Left renal pelvis (tissue), 4 donors: ENCODE measurements at regions not wholly inside any gene's neighbourhood (a gene's known extent, or its start where the extent isn't known, plus 50 kb on each side); places are given as distances from the start of the nearest gene placed in this dataset.
"Not testable (repeated sequence)": the region's sequence is repeated elsewhere in the genome, so short reads cannot be mapped to it uniquely, and the experiment has no call there.

Experiments
- DNase-seq, 4 donors: peaks; one replicate each; pipeline ENCODE4 v3.0.0-alpha.2; 2013; ENCODE audit warnings: low read depth in 4 of 4, low spot score in 3 of 4

DNA sequence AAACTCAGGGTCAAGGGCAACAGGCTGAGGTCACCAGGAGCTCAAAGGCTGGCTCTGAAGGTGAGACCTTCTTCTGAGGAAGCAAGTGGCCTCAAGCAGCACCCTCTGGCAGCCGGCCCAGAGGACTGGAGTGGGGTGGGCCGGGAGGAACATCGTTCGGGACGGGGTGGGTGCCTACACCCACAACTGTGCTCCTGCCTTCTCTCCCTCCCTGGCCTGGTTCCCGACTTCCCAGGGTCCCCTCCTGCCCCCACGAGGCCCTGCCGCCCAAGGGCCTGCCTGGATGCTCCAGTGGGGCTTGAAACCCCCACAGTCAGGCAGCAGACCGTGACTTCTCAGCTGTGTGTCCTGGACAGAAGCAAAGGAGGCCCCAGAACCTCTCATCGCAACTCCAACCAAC lies 195.7 kb downstream of the IGLL1 start:
- no peak for DNase-seq

DNA sequence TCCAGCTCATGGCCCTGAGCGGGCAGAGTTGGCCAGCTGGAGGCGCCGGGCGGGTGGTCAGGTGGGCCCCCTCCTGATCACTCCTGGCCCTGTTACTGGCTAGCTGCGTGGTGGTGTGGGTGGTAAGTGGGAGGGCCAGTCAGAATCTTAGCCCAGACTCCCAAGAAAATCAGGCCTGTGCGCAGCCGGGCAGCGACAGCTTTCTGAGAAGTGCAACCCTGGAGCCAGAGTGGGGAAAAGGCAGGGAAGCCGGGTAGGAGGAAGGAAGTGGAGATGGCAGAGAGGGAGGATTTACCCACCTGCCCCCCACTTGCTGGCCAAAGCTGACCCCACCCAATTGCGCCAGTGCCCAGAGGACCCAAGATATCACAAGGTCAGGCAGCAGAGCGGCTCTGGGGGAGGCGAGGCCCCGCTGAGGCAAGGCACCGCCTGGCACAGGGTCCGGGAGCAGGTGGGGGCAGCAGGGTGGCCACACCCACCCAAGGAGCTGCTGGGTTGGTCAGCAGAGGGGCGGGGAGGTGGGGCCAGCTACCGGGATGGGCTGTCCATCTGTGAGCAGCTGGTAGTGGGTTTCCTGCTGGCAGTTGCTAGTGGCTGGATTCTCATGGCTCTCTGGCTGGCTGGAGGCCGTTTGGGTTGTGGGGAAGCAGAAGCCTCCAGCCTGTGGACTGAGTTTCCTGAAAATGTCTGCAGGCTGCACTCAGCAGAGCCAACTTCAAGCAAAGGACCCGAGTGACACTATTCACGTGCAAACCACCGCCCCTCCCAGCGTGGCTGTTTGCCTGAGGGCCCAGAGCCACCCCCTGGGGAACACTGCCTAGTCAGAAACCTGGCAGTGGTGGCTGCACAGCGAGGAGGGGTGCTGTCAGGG lies 196.4 kb downstream of the IGLL1 start:
- DNase-seq, result no peak

DNA sequence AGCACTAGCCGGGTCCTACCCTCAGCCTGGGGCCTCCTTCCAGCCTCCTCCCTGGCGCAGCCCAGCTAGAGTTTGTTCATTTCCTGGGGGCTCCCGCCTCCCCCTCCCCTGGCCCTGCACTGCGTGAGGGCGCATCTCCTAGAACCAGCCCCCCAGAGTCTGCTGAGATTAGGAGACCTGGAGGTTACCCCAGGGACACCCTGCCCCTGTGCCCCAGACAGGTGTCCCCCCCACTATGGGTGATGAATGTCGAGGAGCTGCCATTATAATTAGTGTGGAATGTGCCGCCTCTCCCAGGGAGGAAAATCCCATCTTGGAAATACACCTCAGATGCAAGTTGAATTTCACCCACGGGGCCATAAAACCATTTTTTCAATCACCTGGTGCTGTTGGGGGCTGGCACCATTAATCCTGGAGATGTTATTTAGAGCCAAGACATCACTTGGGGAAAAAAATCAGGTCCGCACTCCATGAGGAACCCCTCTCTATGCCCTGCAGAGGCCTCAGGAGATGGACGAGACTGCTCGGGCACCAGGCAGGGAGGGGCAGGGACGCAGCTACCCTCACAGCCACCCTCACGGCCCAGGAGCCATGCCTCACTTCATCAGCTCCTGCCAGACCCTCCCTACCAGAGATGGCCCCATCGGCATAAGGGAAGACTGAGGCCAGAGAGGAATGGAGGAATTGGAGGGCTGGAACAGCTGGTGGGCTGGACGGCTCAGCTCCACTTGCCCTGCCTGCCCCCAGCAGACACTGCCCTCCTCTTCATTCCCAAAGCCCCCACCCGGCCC lies 197.5 kb downstream of the IGLL1 start:
- DNase-seq, result no peak

DNA sequence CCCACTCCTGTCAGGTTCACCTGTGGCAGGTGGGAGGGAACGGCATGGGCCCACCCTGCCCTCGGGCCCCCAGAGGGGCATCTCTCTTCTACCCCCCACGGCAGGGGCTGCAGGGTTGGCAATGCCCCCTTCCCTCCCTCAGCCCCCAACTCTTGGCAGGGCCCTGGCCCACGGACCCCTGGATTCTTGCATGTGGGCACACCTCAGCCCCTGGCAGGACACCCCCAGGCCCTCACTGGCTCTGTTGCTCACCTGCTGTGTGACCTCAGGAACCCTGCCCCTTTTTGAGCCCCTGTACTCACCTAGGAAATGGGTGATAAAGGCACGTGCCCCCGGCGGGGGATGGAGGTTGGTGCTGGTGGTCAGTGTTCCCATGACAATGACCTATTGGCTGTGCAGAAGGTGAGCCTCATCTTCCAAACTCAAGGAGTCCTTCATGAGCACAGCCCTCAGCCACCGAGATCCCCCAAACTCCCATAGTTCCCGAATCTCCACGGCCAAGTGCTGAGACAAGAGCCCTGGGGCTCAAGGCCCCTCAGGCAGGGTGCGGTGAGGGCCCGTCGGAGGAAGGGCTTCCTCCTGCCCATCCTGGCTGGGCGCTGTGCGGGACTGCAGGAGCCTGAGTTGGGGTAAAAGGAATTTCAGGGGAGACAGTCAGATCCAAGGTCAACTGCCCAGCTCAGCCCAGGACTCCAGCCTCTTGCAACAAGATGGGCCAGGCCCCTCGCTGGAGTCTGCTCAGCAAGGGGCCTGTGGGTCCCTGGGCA lies 198.2 kb downstream of the IGLL1 start:
- DNase-seq, result no peak

DNA sequence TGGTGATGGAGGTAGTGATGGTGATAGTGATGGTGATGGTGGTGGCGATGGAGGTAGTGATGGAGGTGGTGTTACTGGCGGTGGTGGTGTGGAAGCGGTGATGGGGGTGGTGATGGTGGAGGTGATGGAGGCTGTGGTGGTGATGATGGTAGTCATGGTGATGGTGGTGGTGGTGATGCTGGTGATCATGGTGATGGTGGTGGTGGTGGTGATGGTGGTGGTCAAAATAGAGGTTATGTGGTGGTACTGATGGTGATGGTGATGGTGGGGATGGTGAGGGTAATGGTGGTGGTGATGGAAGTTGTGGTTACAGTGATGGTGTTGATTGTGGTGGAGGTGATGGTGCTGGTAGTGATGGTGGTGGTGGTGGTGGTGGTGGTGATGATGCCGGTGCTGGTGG lies 199.2 kb downstream of the IGLL1 start:
- DNase-seq, result no peak

DNA sequence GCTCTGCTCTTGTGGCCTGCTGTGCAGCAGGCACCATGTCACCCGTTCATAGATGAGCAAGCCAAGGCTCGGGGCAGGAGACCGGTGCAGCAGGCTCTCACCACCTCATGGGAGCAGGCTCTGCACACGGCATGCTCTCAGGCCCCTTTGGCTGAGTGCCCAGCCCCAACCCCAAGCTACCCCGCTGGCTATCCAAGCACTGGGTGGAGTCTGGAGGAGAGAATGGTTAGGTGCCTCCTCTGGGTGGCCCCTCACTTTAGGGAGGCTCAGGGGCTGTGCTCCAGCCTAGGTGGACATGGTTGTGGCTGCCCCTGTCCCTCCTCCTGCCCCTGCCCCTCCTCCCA lies 199.9 kb downstream of the IGLL1 start:
- DNase-seq, result no peak

DNA sequence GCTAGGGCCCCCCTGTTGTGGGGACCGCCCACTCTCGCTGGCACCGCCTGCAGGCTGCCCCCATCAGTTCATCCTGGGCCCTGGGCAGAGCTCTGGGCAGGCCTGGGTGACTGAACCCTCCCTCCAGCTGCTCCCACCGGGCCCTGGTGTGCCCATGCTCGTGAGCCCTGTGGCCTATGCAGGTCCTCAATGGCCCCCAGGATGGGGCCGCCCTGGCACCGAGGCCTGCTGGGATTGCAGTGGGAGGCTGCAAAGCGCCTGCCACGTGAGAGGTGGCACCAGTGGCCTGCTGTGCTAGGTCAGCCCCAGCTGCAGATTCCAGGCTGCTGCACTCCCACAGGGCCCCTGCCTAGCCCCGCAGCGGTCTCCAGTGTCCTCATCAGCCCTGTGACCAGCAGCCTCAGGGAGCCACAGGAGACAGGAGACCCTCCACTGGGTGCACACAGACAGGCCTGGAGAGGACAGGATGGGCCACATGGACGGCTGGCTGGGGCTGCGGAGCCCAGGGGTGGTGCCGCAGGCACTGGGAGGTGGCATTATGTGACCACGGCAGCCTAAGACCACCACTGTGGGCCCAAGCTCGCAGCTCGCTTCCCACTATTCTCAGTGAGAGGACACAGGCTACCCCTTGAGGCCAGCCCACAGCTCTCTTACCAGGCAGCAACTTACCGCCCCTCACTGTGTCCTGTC lies 199.4 kb downstream of the BCR start:
- DNase-seq, result not testable (repeated sequence)

DNA sequence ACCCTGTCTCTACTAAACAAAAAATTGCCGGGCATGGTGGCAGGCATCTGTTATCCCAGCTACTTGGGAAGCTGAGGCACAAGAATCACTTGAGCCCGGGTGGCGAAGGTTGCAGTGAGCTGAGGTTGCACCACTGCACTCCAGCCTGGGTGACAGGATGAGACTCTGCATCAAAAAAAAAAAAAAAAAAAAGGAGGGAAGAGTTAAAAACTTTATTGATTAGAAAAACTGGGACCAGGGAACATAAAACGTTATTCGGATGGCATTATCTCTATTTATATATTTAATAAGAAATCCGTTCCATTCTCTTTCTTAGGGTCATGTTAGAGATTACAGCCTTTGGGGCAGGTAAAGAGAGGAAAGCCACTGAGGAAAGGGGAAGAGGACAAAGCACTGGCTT lies 197.5 kb downstream of the BCR start:
- DNase-seq, result no peak

DNA sequence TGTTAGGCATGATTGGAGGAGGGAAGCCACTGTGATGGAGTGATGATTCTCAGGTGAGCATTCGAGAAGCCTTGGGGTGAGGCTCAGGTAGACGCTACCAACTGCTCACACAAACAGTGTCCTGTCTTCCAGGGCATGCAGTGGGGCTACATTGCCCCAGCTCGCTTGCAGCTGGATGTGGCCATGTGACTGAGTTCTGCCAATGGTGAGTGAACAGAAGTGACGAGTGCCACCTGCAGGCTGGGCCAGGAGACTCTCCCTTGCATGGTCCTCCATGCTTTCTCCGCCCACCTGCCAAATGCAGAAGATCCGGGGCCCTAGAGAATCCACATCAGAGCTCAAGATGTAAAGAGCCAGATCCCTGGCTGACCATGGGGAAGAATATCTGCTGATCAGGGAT lies 195.9 kb downstream of the BCR start:
- DNase-seq, result no peak

DNA sequence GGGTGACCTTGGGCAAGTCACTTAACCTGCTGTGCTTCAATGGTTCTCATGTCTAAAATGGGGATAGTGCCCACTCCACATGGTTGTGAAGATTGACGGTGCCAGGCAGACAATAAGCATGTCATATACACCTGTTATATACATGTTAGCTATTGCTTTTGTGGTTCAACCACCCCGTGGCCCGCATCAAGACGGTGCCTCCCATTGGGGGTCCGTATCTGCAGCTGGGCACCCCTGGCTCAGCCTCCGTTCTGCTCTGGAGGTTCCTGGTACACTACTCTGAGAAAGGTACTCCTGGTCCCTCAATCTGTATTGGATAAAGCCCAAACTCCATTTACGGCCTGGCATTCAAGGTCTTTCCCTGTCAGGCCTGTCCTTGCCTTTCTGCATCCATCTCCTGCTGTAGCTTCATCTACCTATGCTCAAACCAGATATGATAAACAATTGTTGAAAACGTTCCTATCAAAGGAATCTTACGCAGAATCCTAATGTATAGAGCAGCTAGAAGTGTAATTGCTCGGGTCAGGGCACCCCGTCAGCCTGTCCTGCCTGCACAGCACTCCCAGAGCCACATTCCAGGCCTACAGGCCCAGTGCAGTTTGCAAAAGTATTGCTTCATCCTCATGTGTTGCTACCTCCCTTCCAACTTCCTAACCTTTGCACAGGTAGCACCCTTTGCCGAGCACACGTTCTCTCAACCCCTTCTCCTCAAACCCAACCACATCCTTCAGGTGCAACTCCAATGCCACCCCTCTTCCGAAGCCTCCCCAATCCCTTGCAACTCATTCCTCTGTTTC lies 194.9 kb downstream of the BCR start:
- no peak for DNase-seq

DNA sequence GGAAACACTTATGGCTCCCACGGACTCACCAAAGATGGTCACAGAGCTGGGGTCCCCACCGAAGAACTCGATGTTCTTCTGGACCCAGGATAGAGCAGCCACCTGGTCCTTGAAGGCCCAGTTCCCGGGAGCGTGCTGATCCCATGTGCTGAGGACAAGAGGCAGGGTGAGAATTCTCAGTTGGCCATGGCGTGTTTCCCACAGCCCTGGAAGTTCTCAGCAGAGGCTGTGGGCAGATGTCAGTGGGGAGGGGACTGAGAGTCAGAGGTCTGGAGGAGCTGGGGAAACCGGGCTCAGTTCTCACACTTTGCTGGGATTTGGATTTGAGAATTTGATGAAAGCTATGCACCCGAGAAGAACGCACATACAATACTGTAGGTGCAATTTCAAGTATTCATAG lies 193.3 kb downstream of the BCR start:
- no peak for DNase-seq

DNA sequence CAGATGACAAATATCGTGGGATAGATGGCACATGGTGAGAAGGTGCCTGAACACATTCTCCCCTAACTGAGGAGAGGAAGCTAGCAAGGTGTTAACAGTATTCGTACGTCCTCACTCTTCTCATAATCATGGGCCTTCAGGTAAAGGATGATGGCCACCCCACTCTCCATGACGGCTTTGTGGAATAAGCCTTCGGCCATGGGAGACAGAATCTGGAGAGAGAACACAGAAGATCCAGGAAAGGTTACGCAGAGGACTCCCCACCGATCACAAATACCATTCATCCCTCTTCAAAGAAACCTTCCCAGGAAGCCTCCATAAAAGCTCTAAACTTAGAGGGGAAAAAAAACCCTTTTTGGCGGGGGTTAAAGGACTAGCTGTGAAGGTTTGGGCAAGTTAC lies 189.9 kb downstream of the BCR start:
- no peak for DNase-seq

DNA sequence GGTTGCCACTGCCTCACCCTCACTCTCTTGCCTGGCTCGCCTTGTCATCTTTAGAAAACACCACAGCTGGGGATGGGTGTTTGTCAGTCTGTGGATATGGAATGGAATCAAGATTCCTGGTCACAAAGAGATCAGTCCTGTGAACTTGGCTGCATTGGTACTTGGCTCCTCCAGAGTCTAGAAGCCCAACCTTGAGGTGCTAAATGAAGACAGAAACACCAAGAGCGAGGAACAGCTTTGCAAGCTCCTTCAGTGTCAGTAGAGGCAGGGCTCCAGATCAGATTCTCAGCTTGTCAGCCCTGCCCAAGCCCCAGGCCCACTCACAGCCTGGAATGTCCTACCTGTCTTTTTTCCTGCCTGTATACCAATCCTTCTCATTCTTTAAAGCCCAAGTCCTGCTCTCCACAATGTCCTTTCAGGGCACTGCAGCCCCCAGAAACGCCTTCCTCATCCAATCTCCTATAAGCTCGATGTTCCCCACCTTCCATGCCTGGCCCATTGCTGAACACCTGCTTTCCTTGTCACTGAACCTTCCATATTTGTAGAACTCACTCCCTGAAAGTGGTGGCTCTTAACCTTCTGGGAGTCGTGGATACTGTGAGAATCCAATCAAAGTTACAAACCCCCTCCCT lies 188.9 kb downstream of the BCR start:
- no peak for DNase-seq
